IMR-90 (cell line): ENCODE measurements at regions not wholly inside any gene's neighbourhood (a gene's known extent, or its start where the extent isn't known, plus 50 kb on each side); places are given as distances from the start of the nearest gene placed in this dataset.

Source experiments
- ATAC-seq: fragments of 200-7000 bp; cut with Tn5 transposase; 2 replicates; pipeline ENCODE4 v1.9.1; 2020; ENCODE audit warnings: low read depth, mild to moderate bottlenecking, moderate library complexity
- BruUV-seq: library from RNA; stranded (reverse); fragments of 400-500 nt; replicated peaks from 2 replicates; lab custom pipeline; 2021; lab: Mats Ljungman, UMichigan
- CTCF ChIA-PET: fragments of 300-600 bp; formaldehyde crosslinking; extraction: SDS; loops from one replicate; lab custom pipeline; 2021; ENCODE audit warnings: antibody characterized with exemption; lab: Yijun Ruan, JAX
- POLR2A ChIA-PET: fragments of 300-600 bp; sonication (Branson Sonifier 250); formaldehyde crosslinking; loops from one replicate; lab custom pipeline; 2022; ENCODE audit warnings: antibody characterized with exemption; ENCODE audit not compliant: unreplicated experiment; lab: Charles Lee
- DNase-seq: peaks from one replicate; pipeline ENCODE4 v3.0.0; 2013
- H2AFZ ChIP-seq: replicated peaks from 2 replicates; pipeline ENCODE3; 2013; ENCODE audit warnings: low read length, mild to moderate bottlenecking; ENCODE audit not compliant: poor library complexity
- H2AK5ac ChIP-seq: 2 replicates; pipeline ENCODE4 v1.6.1; 2013; ENCODE audit warnings: low read depth, low read length, inconsistent platforms
- H2AK9ac ChIP-seq: replicated peaks from 2 replicates; pipeline ENCODE3; 2013; ENCODE audit warnings: mild to moderate bottlenecking, low read depth, low read length, moderate library complexity; ENCODE audit not compliant: poor library complexity
- H2BK120ac ChIP-seq: 2 replicates; pipeline ENCODE4 v1.6.1; 2013; ENCODE audit warnings: low read depth, low read length, inconsistent platforms
- H2BK15ac ChIP-seq: 3 replicates; pipeline ENCODE4 v1.6.1; 2013; ENCODE audit warnings: low read depth, low read length, inconsistent platforms
- H2BK20ac ChIP-seq: 2 replicates; pipeline ENCODE4 v1.6.1; 2013; ENCODE audit warnings: low read depth, mild to moderate bottlenecking, inconsistent platforms, low read length, moderate library complexity
- H2BK5ac ChIP-seq: 2 replicates; pipeline ENCODE4 v1.6.1; 2013; ENCODE audit warnings: mild to moderate bottlenecking, low read depth, low read length, inconsistent platforms; ENCODE audit not compliant: poor library complexity, severe bottlenecking
- H3K14ac ChIP-seq: replicated peaks from 2 replicates; pipeline ENCODE4 v1.6.1; 2013; ENCODE audit warnings: low read depth, low read length, inconsistent platforms
- H3K18ac ChIP-seq: 2 replicates; pipeline ENCODE4 v1.6.1; 2013; ENCODE audit warnings: low read depth, low read length, control low read depth
- H3K23ac ChIP-seq: 2 replicates; pipeline ENCODE4 v1.6.1; 2013; ENCODE audit warnings: low read depth, low read length, inconsistent platforms
- H3K27ac ChIP-seq: 2 replicates; pipeline ENCODE4 v1.5.1; 2013; ENCODE audit warnings: mild to moderate bottlenecking, control low read depth, low read length; ENCODE audit not compliant: insufficient read depth
- H3K27me3 ChIP-seq: 2 replicates; pipeline ENCODE4 v1.6.1; 2013; ENCODE audit warnings: low read length; ENCODE audit not compliant: control insufficient read depth, insufficient read depth
- H3K36me3 ChIP-seq: 2 replicates; pipeline ENCODE4 v1.6.1; 2013; ENCODE audit warnings: low read length, mixed read lengths; ENCODE audit not compliant: control insufficient read depth, insufficient read depth
- H3K4ac ChIP-seq: 2 replicates; pipeline ENCODE4 v1.6.1; 2013; ENCODE audit warnings: low read depth, low read length, inconsistent platforms
- H3K4me1 ChIP-seq: 2 replicates; pipeline ENCODE4 v1.6.1; 2013; ENCODE audit warnings: low read length, mixed read lengths; ENCODE audit not compliant: control insufficient read depth, insufficient read depth
- H3K4me2 ChIP-seq: 2 replicates; pipeline ENCODE4 v1.6.1; 2013; ENCODE audit warnings: low read depth, mild to moderate bottlenecking, control low read depth, low read length, moderate library complexity
- H3K4me3 ChIP-seq: 2 replicates; pipeline ENCODE4 v1.5.1; 2013; ENCODE audit warnings: low read depth, mild to moderate bottlenecking, control low read depth, low read length, moderate library complexity; ENCODE audit not compliant: insufficient read depth
- H3K56ac ChIP-seq: 2 replicates; pipeline ENCODE4 v1.6.1; 2013; ENCODE audit warnings: low read length, inconsistent platforms; ENCODE audit not compliant: insufficient read depth; ENCODE audit errors: extremely low read depth
- H3K79me1 ChIP-seq, 2 experiments: 2 replicates each; pipeline ENCODE4 v1.6.1; 2013; ENCODE audit warnings: low read length in 2 of 2, inconsistent platforms in 1 of 2, low read depth in 1 of 2
- H3K9ac ChIP-seq: 2 replicates; pipeline ENCODE4 v1.6.1; 2013; ENCODE audit warnings: low read depth, low read length, control low read depth
- H3K9me1 ChIP-seq: 2 replicates; pipeline ENCODE4 v1.6.1; 2013; ENCODE audit warnings: low read length, inconsistent platforms; ENCODE audit not compliant: insufficient read depth
- H3K9me3 ChIP-seq: 2 replicates; pipeline ENCODE4 v1.6.1; 2013; ENCODE audit warnings: low read length; ENCODE audit not compliant: control insufficient read depth, insufficient read depth
- H4K20me1 ChIP-seq: 2 replicates; pipeline ENCODE4 v1.6.1; 2013; ENCODE audit warnings: low read length, inconsistent platforms; ENCODE audit not compliant: insufficient read depth
- H4K5ac ChIP-seq: 2 replicates; pipeline ENCODE4 v1.6.1; 2013; ENCODE audit warnings: mild to moderate bottlenecking, low read depth, low read length, control low read depth
- H4K8ac ChIP-seq, 2 experiments: 2 replicates each; pipeline ENCODE4 v1.6.1; 2013; ENCODE audit warnings: low read depth in 2 of 2, low read length in 2 of 2, control low read depth in 1 of 2, inconsistent platforms in 1 of 2
- H4K91ac ChIP-seq: 2 replicates; pipeline ENCODE4 v1.6.1; 2013; ENCODE audit warnings: low read depth, low read length, inconsistent platforms; ENCODE audit not compliant: insufficient read depth
- MAZ ChIP-seq: IDR thresholded peaks from 2 replicates; pipeline ENCODE4 v1.6.1; 2012; ENCODE audit warnings: low read depth, mild to moderate bottlenecking, low read length, improper control_type of control experiment, moderate library complexity, borderline replicate concordance
- POLR2A ChIP-seq: IDR thresholded peaks from 2 replicates; pipeline ENCODE4 v1.6.1; 2012; ENCODE audit warnings: mild to moderate bottlenecking, low read depth, low read length
- WGBS, 2 experiments: methylation state at CpG; one replicate each; pipeline versions ENCODE4 v1.1.5 to v1.1.7; 2013; ENCODE audit warnings: missing lambda C conversion rate in 2 of 2; ENCODE audit not compliant: insufficient read length in 1 of 2; ENCODE audit errors: extremely low coverage in 2 of 2; 5-methylcytosine and 5-hydroxymethylcytosine counted together
- dilution Hi-C: fragments of 300-500 bp; cut with HindIII; formaldehyde crosslinking; loops from one replicate; pipeline ENCODE4 v1.14.3; 2018; ENCODE audit warnings: low sequenced_read_pairs; ENCODE audit not compliant: unreplicated experiment
- in situ Hi-C: fragments of 300-500 bp; cut with MboI; formaldehyde crosslinking; loops from 3 replicates; pipeline ENCODE4 v1.14.3; 2019; ENCODE audit warnings: low sequenced_read_pairs, inconsistent platforms, mixed read lengths
- intact Hi-C: fragments of 100-400 bp; cut with micrococcal nuclease; formaldehyde crosslinking; loops from 2 replicates; pipeline ENCODE4 v1.10.0; 2022

DNA sequence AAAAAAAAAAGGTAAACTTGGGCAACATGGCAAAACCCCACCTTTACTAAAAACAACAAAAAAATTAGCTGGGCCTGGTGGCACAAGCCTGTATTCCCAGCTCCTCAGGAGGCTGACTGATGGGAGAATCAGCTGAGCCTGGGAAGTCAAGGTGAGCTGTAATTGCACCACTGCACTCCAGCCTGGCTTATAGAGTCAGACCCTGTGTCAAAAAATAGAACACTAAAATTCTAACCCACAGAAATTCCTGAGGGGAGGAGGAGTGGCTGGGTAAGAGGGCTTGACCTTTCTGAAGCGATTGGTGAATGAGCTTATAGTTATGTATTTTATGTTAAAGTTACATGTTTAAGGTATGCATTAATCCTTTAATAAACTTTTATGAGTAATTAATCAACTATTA is 53.3 kb downstream of the FAT3 start:
- intact Hi-C loops (loop anchor here (10.0 kb wide), 1 partner anchor 63 kb away; no protein-coding TSS in a partner anchor), dilution Hi-C loops (no loop called here), in situ Hi-C loops (no loop called here)
- no peaks in the 10 kb centered on the region for H3K36me3 ChIP-seq
- ChIA-PET CTCF (no interaction called here), POLR2A (no interaction called here)
- H4K20me1 ChIP-seq: no peaks in the 10 kb centered on the region
- no peak overlapping the region for H2BK15ac ChIP-seq
- H2BK120ac ChIP-seq: no peak overlapping the region
- no peak overlapping the region for H4K91ac ChIP-seq
- H2AK5ac ChIP-seq: no peak overlapping the region
- H4K8ac ChIP-seq: no peak overlapping the region
- no peak overlapping the region for H3K14ac ChIP-seq
- H3K9me3 ChIP-seq: no peaks in the 10 kb centered on the region
- no peak overlapping the region for H3K23ac ChIP-seq
- 0 out of 2 replicates have a peak, but pooled peaks cover 3% of the 10 kb centered on the region for H3K9me1 ChIP-seq
- TF ChIP-seq MAZ (peak; percentile 90; the same call in 1 of the 2 replicates), POLR2A (no peak)
- H4K5ac ChIP-seq: no peak overlapping the region
- no peak overlapping the region for H2AK9ac ChIP-seq
- no peak overlapping the region for H3K56ac ChIP-seq
- H3K9ac ChIP-seq: no peak overlapping the region
- no peaks in the 10 kb centered on the region; the same call in 1 of the 2 replicates for H3K4me1 ChIP-seq
- no peak overlapping the region for H3K4me2 ChIP-seq
- BruUV-seq: no TSS peak
- H2BK20ac ChIP-seq: no peak overlapping the region
- no peak overlapping the region for H3K4ac ChIP-seq
- H3K27me3 ChIP-seq: no peaks in the 10 kb centered on the region
- DNase-seq (no peak), ATAC-seq (no peak)
- no peak overlapping the region for H2AFZ ChIP-seq
- H3K18ac ChIP-seq: no peak overlapping the region
- no peak overlapping the region for H2BK5ac ChIP-seq
- H3K27ac ChIP-seq: no peak overlapping the region
- H3K4me3 ChIP-seq: no peak overlapping the region
- H3K79me1 ChIP-seq: no peaks in the 10 kb centered on the region
- WGBS, 2 experiments: no CpG with 5 or more reads among the region's 1 CpG
